HL-60 (cell line): ENCODE measurements at regions not wholly inside any gene's neighbourhood (a gene's known extent, or its start where the extent isn't known, plus 50 kb on each side); places are given as distances from the start of the nearest gene placed in this dataset.
A peak's percentile ranks its signal among the peaks of the same experiment; 100 is the strongest.

Source experiments
- DNase-seq, 2 experiments: peaks; one replicate each; pipeline ENCODE4 v3.0.0-alpha.2; 2010 to 2020; ENCODE audit warnings: low read depth in 1 of 2, low spot score in 1 of 2
- H3K27ac ChIP-seq: fragments of 250-450 bp; sonication (Bioruptor Pico); replicated peaks from 2 replicates; pipeline ENCODE4 v1.5.1; 2020; ENCODE audit warnings: mild to moderate bottlenecking, moderate library complexity
- H3K27me3 ChIP-seq: fragments of 250-450 bp; sonication (Bioruptor Pico); 2 replicates; pipeline ENCODE4 v1.5.1; 2021; ENCODE audit warnings: mild to moderate bottlenecking, moderate library complexity; ENCODE audit not compliant: insufficient read depth, poor library complexity, severe bottlenecking
- H3K4me3 ChIP-seq: replicated peaks from 2 replicates; pipeline ENCODE4 v1.5.1; 2011; ENCODE audit warnings: mild to moderate bottlenecking, control low read depth, low read length; ENCODE audit not compliant: insufficient read depth
- GABPA ChIP-seq: IDR thresholded peaks from 2 replicates; pipeline ENCODE4 v1.6.1; 2012; ENCODE audit warnings: low read depth
- POLR2AphosphoS5 ChIP-seq: IDR thresholded peaks from 2 replicates; pipeline ENCODE4 v1.6.1; 2012; ENCODE audit warnings: low read depth
- SPI1 ChIP-seq: IDR thresholded peaks from 2 replicates; pipeline ENCODE4 v1.6.1; 2012; ENCODE audit warnings: low read depth, mild to moderate bottlenecking, borderline replicate concordance
- TF ChIP-seq, protein P1 (sequence below): IDR thresholded peaks from 2 replicates; pipeline ENCODE4 v1.6.1; 2012; ENCODE audit warnings: low read depth; ENCODE audit not compliant: insufficient replicate concordance
- TF ChIP-seq, protein P2 (sequence below): IDR thresholded peaks from one replicate; pipeline ENCODE4 v1.5.1; 2011; ENCODE audit warnings: low read length, control low read depth, inconsistent platforms; ENCODE audit not compliant: insufficient read depth

DNA sequence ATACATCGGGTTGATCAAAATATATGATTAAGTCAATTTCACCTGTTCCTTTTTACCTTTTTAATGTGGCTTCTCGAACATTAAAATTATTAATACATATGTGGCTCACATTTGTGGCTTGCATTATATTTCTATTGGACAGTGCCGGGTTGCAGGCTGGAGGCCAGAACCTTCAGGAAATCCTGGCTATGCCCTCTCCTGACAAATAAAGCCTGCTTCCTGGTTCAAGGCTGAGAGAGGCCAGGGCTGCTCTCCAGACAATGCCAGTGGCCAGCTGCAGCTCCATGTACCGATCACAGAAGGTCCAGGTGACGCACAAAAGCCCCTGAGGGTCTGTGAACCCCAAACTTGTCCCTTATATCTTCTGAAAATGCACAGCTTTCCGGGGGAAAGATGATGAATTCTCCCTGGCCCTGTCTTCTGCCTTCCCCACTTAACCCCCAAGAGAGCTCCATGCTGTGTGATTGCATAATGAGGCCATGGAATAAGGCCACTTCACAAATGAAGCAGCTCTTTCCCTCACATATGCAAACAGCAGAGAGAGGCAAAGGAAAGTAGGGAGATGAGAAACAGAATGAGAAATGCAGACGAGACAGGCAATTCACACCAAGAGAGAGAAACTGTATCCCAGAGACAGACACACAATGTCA lies 241.2 kb downstream of the BCOR start:
- no peak for DNase-seq
- TF ChIP-seq, protein P1, sequence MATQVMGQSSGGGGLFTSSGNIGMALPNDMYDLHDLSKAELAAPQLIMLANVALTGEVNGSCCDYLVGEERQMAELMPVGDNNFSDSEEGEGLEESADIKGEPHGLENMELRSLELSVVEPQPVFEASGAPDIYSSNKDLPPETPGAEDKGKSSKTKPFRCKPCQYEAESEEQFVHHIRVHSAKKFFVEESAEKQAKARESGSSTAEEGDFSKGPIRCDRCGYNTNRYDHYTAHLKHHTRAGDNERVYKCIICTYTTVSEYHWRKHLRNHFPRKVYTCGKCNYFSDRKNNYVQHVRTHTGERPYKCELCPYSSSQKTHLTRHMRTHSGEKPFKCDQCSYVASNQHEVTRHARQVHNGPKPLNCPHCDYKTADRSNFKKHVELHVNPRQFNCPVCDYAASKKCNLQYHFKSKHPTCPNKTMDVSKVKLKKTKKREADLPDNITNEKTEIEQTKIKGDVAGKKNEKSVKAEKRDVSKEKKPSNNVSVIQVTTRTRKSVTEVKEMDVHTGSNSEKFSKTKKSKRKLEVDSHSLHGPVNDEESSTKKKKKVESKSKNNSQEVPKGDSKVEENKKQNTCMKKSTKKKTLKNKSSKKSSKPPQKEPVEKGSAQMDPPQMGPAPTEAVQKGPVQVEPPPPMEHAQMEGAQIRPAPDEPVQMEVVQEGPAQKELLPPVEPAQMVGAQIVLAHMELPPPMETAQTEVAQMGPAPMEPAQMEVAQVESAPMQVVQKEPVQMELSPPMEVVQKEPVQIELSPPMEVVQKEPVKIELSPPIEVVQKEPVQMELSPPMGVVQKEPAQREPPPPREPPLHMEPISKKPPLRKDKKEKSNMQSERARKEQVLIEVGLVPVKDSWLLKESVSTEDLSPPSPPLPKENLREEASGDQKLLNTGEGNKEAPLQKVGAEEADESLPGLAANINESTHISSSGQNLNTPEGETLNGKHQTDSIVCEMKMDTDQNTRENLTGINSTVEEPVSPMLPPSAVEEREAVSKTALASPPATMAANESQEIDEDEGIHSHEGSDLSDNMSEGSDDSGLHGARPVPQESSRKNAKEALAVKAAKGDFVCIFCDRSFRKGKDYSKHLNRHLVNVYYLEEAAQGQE = no peak
- no peak for TF ChIP-seq POLR2AphosphoS5
- TF ChIP-seq SPI1 = no peak
- TF ChIP-seq, protein P2, sequence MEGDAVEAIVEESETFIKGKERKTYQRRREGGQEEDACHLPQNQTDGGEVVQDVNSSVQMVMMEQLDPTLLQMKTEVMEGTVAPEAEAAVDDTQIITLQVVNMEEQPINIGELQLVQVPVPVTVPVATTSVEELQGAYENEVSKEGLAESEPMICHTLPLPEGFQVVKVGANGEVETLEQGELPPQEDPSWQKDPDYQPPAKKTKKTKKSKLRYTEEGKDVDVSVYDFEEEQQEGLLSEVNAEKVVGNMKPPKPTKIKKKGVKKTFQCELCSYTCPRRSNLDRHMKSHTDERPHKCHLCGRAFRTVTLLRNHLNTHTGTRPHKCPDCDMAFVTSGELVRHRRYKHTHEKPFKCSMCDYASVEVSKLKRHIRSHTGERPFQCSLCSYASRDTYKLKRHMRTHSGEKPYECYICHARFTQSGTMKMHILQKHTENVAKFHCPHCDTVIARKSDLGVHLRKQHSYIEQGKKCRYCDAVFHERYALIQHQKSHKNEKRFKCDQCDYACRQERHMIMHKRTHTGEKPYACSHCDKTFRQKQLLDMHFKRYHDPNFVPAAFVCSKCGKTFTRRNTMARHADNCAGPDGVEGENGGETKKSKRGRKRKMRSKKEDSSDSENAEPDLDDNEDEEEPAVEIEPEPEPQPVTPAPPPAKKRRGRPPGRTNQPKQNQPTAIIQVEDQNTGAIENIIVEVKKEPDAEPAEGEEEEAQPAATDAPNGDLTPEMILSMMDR = no peak
- TF ChIP-seq GABPA = no peak
- H3K27ac ChIP-seq = no peak overlapping the region
- H3K4me3 ChIP-seq = no peak overlapping the region
- no peaks in the 10 kb centered on the region for H3K27me3 ChIP-seq

DNA sequence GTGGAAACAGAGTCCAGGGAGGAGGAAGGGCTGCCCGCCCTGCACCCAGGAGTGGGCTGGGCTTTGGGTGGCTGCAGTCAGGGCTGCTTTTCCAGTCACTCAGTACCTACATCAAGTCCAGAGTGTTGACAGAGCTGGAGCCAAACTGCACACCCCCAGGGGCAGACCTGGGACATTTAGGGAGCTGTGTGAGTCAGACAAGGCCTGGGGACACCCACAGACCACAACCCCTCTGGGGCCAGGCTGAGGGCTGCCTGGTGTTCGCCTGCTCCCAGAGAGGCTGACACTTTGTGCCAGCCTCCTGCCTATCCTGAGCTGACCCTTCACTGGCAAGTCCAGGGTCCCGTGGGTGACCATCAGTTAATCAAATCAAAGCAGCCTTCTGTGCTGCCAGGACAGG lies 240.0 kb downstream of the BCOR start:
- no peak for TF ChIP-seq POLR2AphosphoS5
- TF ChIP-seq, protein P1 = no peak
- TF ChIP-seq SPI1 = no peak
- TF ChIP-seq, protein P2 = no peak
- TF ChIP-seq GABPA = no peak

DNA sequence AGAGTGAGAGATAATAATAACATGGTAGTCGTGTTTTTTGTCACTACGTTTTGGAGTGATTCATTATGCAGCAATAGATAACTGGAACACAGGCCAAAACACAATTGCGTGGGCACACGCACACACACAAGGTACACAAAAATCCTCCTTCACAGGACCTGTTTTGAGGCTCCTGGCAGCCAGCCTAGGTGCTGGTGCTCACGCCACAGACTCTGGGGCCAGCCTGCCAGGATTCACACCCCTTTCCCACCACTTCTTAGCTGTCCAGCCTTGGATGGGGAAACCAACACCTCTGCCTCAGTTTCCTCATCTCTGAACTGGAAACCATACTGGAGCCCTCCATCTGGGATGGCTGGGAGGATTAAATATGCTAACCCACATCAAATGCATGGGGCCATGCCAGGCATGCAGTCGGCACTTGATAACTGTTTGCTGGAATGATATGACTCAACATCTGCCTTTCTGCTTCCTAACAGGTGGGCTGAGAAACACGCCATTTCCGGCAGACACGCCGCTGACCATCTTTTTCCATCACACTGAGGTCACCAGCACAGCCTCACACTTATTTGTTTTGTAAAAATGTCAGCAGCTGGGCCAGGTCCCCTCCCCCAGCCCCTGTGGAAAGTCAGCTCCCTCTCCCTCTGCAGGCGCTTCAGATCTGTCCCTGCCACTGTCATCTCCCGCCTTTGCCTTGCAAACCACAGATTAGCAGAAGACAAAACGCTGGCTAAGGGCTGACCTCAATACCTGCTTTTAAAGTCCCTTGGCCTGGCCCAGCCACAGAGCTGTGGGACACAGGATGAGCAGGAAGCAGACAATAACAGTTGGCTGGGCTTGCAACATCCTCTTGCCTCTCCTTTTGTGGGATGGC lies 237.5 kb downstream of the BCOR start:
- H3K27me3 ChIP-seq = no peaks in the 10 kb centered on the region
- H3K27ac ChIP-seq = peak overlapping the region; percentile 40
- H3K4me3 ChIP-seq = no peak overlapping the region
- TF ChIP-seq, protein P1 = no peak
- TF ChIP-seq, protein P2 = no peak
- TF ChIP-seq SPI1 (no peak), GABPA (peak; percentile 49; the same call in 1 of the 2 replicates), POLR2AphosphoS5 (peak; percentile 88)
- peak; percentile 80 to 84 for DNase-seq

More for the DNA sequence above, 240.0 kb downstream of the BCOR start:
- H3K27ac ChIP-seq = no peak overlapping the region
- H3K4me3 ChIP-seq = no peak overlapping the region
- no peaks in the 10 kb centered on the region for H3K27me3 ChIP-seq
- no peak for DNase-seq
